GM10266 (cell line): ENCODE measurements at regions not wholly inside any gene's neighbourhood (a gene's known extent, or its start where the extent isn't known, plus 50 kb on each side); places are given as distances from the start of the nearest gene placed in this dataset.

Source experiments
- DNase-seq: peaks from one replicate; pipeline ENCODE4 v3.0.0; 2012; ENCODE audit errors: extremely low spot score
- CTCF ChIP-seq: IDR thresholded peaks from 2 replicates; pipeline ENCODE4 v1.5.1; 2012; ENCODE audit warnings: mild to moderate bottlenecking, low read depth; ENCODE audit not compliant: control insufficient read depth, insufficient read depth; ENCODE audit errors: missing control alignments

GRCh38 chr1:232880354-232880753, 70.1 kb upstream of the NTPCR start:
- peak; percentile 27 for TF ChIP-seq CTCF
- no peak for DNase-seq

DNA sequence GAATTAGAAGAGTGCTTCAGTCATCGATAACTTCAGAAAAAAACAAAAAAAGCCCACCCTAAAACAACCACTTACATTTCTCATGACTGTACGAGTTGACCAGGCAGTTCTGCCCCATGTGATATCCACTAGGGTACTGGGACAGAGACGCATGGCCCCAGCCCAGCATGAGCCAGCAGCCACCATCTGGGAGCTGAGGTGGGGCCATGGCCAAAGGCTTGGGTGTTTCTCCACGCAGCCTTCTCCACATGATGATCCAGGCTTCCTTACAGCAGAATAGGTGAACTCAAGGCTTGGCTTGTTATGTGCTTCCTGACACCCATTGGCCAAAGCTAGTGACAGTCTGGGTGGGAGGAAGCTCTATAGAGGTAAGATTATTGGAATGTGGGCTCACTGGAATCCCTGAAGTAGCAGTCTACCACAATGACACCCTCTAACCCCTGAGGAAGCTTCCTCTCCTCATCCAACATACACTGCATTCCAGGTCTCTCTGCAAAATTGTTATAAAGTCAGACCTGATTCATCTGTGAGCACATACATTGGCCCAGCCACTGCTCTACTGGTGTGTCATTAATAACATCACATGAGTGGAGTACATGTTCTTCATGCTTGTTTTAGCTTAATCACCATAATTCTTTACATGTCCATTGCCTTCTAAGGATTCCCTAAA, 66.3 kb upstream of the NTPCR start:
- TF ChIP-seq CTCF: no peak
- no peak for DNase-seq

DNA sequence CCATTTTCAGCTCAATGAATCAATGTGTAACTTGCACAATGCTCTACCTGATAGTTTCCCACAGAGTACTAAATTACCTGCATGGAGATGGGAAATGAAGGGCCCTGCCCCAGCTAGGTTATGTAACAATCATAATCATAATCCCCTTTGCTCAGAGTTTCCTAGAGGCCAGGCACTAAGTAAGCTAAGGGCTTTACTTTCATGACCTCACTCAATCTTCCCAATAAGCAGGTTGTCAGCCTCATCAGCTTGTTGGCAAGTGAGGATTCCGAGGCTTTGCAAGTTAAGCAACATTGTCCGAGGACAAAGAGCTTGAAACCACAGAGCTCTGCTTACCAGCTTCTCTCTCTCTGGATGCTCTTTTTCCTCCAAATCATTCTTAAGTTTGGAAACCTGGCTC, 64.1 kb upstream of the NTPCR start:
- TF ChIP-seq CTCF: no peak
- no peak for DNase-seq

GRCh38 chr1:232890340-232890943, 60.0 kb upstream of the NTPCR start:
- DNase-seq: no peak
- TF ChIP-seq CTCF: no peak

DNA sequence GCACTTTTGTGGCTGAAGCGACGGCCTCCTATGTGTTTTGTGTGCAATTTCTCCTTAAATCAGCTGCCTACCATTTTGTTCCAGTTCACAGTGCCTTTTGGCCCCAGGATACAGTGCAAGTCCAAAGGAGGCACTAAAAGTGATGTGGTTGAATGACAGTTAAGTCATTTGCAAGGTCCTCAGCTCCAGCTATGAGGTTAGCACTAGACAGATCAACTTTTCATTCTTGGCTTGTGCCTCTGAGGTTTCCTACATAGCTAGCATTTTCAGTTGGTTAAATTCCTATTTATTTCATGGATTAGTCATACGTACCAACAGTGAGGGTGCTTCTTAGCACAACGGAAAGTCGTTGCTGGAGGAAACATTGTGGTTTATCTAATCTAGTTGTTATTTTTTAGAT, 59.3 kb upstream of the NTPCR start:
- TF ChIP-seq CTCF: no peak

DNA sequence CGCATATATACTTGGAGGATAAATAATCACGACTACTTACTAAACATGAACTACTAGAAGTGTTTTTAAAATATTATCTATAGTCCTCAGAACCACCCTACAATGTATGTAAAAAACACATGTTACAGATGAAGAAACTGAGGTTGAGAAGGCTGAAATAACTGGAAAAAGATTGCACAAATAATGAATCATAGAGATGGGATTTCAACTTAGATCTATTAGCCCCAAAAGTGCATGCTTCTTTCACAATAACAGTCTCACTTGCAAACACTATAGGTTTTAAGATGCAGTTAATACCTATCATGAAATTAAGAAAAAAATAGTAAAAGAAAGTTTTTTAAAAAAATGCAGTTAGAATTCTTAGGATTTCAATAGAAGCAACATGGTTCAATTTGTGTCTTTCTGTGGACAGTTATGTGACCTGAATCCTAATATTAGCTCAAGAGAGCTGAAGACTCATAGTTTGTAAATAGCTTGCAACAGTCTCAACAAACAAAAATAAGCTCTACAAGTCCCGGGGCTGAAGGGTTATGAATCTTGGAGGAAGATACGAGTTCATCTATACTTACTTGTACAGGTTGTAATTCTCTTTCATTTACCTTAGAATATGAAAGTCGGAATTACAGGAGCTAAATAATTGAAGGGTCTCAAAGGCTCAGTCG, 58.6 kb upstream of the NTPCR start:
- DNase-seq: no peak
- TF ChIP-seq CTCF: no peak

More for the DNA sequence above, 59.3 kb upstream of the NTPCR start:
- DNase-seq: no peak
